ENCODE measurements at regions not wholly inside any gene's neighbourhood (a gene's known extent, or its start where the extent isn't known, plus 50 kb on each side); places are given as distances from the start of the nearest gene placed in this dataset.

- no peak overlapping the region for H3K4me2 ChIP-seq (ENCODE audit: insufficient read depth, low read length)
- DNase-seq (ENCODE audit: low read depth, low spot score) (no peak), FAIRE-seq (no peak)
- TF ChIP-seq, protein P1, sequence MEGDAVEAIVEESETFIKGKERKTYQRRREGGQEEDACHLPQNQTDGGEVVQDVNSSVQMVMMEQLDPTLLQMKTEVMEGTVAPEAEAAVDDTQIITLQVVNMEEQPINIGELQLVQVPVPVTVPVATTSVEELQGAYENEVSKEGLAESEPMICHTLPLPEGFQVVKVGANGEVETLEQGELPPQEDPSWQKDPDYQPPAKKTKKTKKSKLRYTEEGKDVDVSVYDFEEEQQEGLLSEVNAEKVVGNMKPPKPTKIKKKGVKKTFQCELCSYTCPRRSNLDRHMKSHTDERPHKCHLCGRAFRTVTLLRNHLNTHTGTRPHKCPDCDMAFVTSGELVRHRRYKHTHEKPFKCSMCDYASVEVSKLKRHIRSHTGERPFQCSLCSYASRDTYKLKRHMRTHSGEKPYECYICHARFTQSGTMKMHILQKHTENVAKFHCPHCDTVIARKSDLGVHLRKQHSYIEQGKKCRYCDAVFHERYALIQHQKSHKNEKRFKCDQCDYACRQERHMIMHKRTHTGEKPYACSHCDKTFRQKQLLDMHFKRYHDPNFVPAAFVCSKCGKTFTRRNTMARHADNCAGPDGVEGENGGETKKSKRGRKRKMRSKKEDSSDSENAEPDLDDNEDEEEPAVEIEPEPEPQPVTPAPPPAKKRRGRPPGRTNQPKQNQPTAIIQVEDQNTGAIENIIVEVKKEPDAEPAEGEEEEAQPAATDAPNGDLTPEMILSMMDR (IDR thresholded peaks at IDR 0.05; ENCODE audit: extremely low read depth in 1 of 2, insufficient read depth in 1 of 2, low read depth in 1 of 2, low read length in 2 of 2) = no peak
- TF ChIP-seq POLR2AphosphoS5 (IDR thresholded peaks at IDR 0.05; ENCODE audit: insufficient read depth, low read depth, low read length) (no peak), MAX (IDR thresholded peaks at IDR 0.05; ENCODE audit: insufficient read depth, insufficient read length) (no peak), JUN (IDR thresholded peaks at IDR 0.05; ENCODE audit: borderline replicate concordance, insufficient read depth, insufficient read length, low read depth) (no peak), POLR2A (IDR thresholded peaks at IDR 0.05; ENCODE audit: low read depth, low read length) (no peak), FOS (IDR thresholded peaks at IDR 0.05; ENCODE audit: borderline replicate concordance, insufficient read depth, low read length) (no peak), GATA2 (IDR thresholded peaks at IDR 0.05; ENCODE audit: insufficient read depth, insufficient read length, low read depth, low read length) (no peak), EZH2 (IDR thresholded peaks at IDR 0.05; ENCODE audit: borderline replicate concordance, low read depth, low read length, severe bottlenecking) (no peak), MYC (IDR thresholded peaks at IDR 0.05; ENCODE audit: low read depth, low read length) (no peak)
- BruUV-seq (replicated peaks) = no TSS peak
- H3K4me3 ChIP-seq (replicated peaks in 1 of 3; ENCODE audit: insufficient read depth in 1 of 3, low read depth in 1 of 3, low read length in 3 of 3) = no peak overlapping the region
- POLR2A ChIA-PET = no interaction called here
- CTCF ChIA-PET = interaction anchor here (0.7 to 1.9 kb wide), 5 partner anchors 8 to 110 kb away, joined by 3 to 6 read pairs (median 3); partner anchors contain the start of gene RNF141
- H3K9me1 ChIP-seq (replicated peaks; ENCODE audit: control insufficient read depth, extremely low read depth, insufficient read depth, low read length) = no peaks in the 10 kb centered on the region
- H3K36me3 ChIP-seq (ENCODE audit: control insufficient read depth in 2 of 2, extremely low read depth in 1 of 2, insufficient read depth in 2 of 2, low read length in 2 of 2) = no peaks in the 10 kb centered on the region
- H3K79me2 ChIP-seq (ENCODE audit: control insufficient read depth, insufficient read depth, low read length) = no peaks in the 10 kb centered on the region
- H3K27ac ChIP-seq (ENCODE audit: insufficient read depth, low read depth, low read length) = no peak overlapping the region
- H2AFZ ChIP-seq (ENCODE audit: low read depth, low read length) = no peak overlapping the region
- no peaks in the 10 kb centered on the region for H3K4me1 ChIP-seq (ENCODE audit: control insufficient read depth, extremely low read depth, insufficient read depth, low read length)
- peaks cover 0 to 3% of the 10 kb centered on the region in 2 experiments for H3K27me3 ChIP-seq (ENCODE audit: control insufficient read depth in 2 of 2, insufficient read depth in 2 of 2, low read length in 2 of 2)
- H4K20me1 ChIP-seq (replicated peaks; ENCODE audit: control insufficient read depth, extremely low read depth, insufficient read depth, low read length) = no peaks in the 10 kb centered on the region
- no peaks in the 10 kb centered on the region for H3K9me3 ChIP-seq (replicated peaks; ENCODE audit: control insufficient read depth, insufficient read depth, low read length)
- H3K9ac ChIP-seq (replicated peaks; ENCODE audit: extremely low read depth, insufficient read depth, low read length) = no peak overlapping the region
- intact Hi-C loops (cut with micrococcal nuclease) = no loop called here
- dilution Hi-C loops (cut with MboI; ENCODE audit: extremely low pct_ligation_motif_present, low sequenced_read_pairs) = no loop called here
Observed at GRCh38 chr11:10638316-10638925, 55.1 kb downstream of the IRAG1 start.
